ENCODE measurements at regions not wholly inside any gene's neighbourhood (a gene's known extent, or its start where the extent isn't known, plus 50 kb on each side); places are given as distances from the start of the nearest gene placed in this dataset.

DNA sequence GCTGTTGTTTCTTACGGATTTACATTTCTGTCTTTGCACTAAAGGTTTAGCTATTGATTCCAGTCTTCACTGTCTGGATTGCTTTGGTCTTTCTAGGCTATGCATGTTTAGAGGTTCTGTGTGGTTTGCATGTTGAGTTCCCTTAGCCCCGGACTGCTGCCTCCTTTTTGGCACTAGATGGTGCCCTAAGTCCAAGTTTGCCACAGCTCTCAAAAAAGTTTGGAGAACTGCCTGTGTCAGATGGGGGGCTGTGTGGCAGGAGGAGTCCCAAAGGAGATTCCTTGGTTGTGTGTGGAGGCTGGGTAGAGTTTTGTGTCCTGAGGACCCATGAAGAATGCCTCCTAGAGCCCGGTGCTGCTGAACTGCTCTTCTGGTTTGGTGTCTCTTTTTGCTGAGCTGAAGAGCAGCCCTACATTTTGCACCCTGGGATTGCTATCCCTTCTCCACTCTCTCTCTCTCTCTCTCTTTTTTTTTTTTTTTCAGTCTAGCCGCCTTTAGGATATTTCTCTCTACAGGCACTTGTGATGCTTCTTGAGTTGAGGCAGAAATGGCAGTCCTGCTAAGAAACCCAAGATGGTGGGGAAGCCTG, 74.4 kb downstream of the PTGS2 start:
- Histone ChIP-seq H3K36me3 (no peaks in the 10 kb centered on the region), H2AFZ (replicated peaks) (peak overlapping the region; percentile 90), H3K27me3 (no peaks in the 10 kb centered on the region), H3K4me2 (no peak overlapping the region), H3K4me3 (no peak overlapping the region), H3K9me3 (ENCODE audit: low read depth) (no peaks in the 10 kb centered on the region), H4K20me1 (ENCODE audit: low read depth) (no peaks in the 10 kb centered on the region), H3K79me2 (ENCODE audit: low read depth) (no peaks in the 10 kb centered on the region), H3K9ac (no peak overlapping the region), H3K27ac (no peak overlapping the region), H3F3A (ENCODE audit: low read depth) (no peaks in the 10 kb centered on the region), H3K4me1 (no peaks in the 10 kb centered on the region)
- H3K9me3 Mint-ChIP-seq, result peaks cover 3% of the 10 kb centered on the region
- TF ChIP-seq, protein P1, sequence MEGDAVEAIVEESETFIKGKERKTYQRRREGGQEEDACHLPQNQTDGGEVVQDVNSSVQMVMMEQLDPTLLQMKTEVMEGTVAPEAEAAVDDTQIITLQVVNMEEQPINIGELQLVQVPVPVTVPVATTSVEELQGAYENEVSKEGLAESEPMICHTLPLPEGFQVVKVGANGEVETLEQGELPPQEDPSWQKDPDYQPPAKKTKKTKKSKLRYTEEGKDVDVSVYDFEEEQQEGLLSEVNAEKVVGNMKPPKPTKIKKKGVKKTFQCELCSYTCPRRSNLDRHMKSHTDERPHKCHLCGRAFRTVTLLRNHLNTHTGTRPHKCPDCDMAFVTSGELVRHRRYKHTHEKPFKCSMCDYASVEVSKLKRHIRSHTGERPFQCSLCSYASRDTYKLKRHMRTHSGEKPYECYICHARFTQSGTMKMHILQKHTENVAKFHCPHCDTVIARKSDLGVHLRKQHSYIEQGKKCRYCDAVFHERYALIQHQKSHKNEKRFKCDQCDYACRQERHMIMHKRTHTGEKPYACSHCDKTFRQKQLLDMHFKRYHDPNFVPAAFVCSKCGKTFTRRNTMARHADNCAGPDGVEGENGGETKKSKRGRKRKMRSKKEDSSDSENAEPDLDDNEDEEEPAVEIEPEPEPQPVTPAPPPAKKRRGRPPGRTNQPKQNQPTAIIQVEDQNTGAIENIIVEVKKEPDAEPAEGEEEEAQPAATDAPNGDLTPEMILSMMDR (IDR thresholded peaks at IDR 0.05), result peak; percentile 84
- no peak for TF ChIP-seq EZH2 (IDR thresholded peaks at IDR 0.05)
- no peak overlapping the region for H3K4me3 Mint-ChIP-seq
- no peaks in the 10 kb centered on the region for H3K4me1 Mint-ChIP-seq
- H3K27me3 Mint-ChIP-seq (ENCODE audit: insufficient read depth, low read depth), result peaks cover 2% of the 10 kb centered on the region
- no peak overlapping the region for H3K27ac Mint-ChIP-seq
- DNase-seq (ENCODE audit: low spot score), result peak; percentile 81
- no peaks in the 10 kb centered on the region for H3K36me3 Mint-ChIP-seq

DNA sequence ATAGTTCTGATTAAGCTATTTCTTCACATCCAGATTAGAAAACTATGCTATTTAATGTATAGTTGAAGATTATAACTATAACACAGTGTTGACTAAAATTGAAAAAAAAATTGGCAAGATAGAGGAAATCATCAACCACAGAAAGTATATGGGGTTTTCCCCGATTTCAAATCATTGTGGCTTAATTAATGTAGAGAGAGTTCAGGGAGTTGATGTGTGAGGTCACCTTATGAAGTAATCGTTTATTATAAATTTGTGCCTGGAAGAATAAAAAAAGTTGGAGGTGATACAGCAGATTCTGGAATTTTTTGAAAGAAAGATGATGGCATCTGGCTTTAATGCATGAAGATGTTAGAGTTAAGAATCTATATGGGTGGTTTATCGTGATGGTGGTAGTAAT, 84.3 kb downstream of the PTGS2 start:
- Histone ChIP-seq H3K4me2 (no peak overlapping the region), H3K27ac (no peak overlapping the region), H3F3A (ENCODE audit: low read depth) (no peaks in the 10 kb centered on the region), H3K79me2 (ENCODE audit: low read depth) (no peaks in the 10 kb centered on the region), H3K9me3 (ENCODE audit: low read depth) (no peaks in the 10 kb centered on the region), H3K4me3 (no peak overlapping the region), H3K36me3 (no peaks in the 10 kb centered on the region), H3K9ac (no peak overlapping the region), H4K20me1 (ENCODE audit: low read depth) (no peaks in the 10 kb centered on the region), H2AFZ (replicated peaks) (no peak overlapping the region), H3K4me1 (no peaks in the 10 kb centered on the region), H3K27me3 (no peaks in the 10 kb centered on the region)
- DNase-seq (ENCODE audit: low spot score), result no peak
- Mint-ChIP-seq H3K36me3 (no peaks in the 10 kb centered on the region), H3K4me1 (no peaks in the 10 kb centered on the region), H3K27ac (no peak overlapping the region), H3K9me3 (peaks cover 7% of the 10 kb centered on the region), H3K27me3 (ENCODE audit: insufficient read depth, low read depth) (no peaks in the 10 kb centered on the region), H3K4me3 (no peak overlapping the region)
- no peak for TF ChIP-seq EZH2 (IDR thresholded peaks at IDR 0.05)
- TF ChIP-seq, protein P1 (IDR thresholded peaks at IDR 0.05), result no peak
- no peak for TF ChIP-seq EZH2phosphoT487 (IDR thresholded peaks at IDR 0.05)

DNA sequence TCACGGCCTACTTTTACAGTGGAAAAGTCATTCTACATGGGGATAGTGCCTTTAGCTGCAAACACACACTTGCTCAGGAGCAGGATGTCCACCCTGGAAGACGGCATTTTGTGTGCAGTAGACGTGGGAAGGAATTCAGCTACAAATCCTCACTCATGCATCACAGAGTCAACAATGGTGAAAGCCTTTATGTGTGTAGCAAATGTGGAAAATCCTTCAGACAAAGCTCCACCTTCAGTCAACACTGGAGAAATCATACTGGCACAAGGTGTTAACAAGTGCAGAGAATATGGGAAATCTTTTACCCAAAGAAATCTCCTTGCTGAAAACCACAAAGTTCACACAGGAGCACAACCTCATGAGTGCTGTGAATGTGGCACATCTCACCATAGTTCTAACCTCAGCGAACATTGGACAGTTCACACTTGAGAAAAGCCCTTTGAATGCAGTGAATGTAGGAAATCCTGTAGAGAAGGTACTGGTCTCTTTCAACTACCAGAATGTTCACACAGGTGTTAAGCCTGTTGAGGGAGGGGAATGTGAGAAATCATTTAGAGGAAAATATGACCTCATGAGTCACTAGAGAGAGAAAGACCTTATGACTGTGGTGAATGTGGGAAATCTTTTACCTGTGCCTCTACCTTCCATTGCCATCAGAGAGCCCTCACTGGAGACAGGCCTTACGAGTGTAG, 101.8 kb downstream of the PTGS2 start:
- no peaks in the 10 kb centered on the region for H3K36me3 ChIP-seq
- H3K4me1 ChIP-seq, result no peaks in the 10 kb centered on the region
- Mint-ChIP-seq H3K4me3 (no peak overlapping the region), H3K36me3 (no peaks in the 10 kb centered on the region), H3K27ac (no peak overlapping the region), H3K27me3 (ENCODE audit: insufficient read depth, low read depth) (peaks cover 2% of the 10 kb centered on the region), H3K4me1 (no peaks in the 10 kb centered on the region), H3K9me3 (peaks cover 6% of the 10 kb centered on the region)
- no peaks in the 10 kb centered on the region for H3K9me3 ChIP-seq (ENCODE audit: low read depth)
- no peak overlapping the region for H3K9ac ChIP-seq
- no peaks in the 10 kb centered on the region for H3K27me3 ChIP-seq
- no peak for DNase-seq (ENCODE audit: low spot score)
- TF ChIP-seq, protein P1 (IDR thresholded peaks at IDR 0.05), result no peak
- TF ChIP-seq EZH2phosphoT487 (IDR thresholded peaks at IDR 0.05) (no peak), EZH2 (IDR thresholded peaks at IDR 0.05) (no peak)
- no peaks in the 10 kb centered on the region for H3K79me2 ChIP-seq (ENCODE audit: low read depth)
- H3K4me2 ChIP-seq, result no peak overlapping the region
- H3K4me3 ChIP-seq, result no peak overlapping the region
- no peaks in the 10 kb centered on the region for H4K20me1 ChIP-seq (ENCODE audit: low read depth)
- no peak overlapping the region for H2AFZ ChIP-seq (replicated peaks)
- no peak overlapping the region for H3K27ac ChIP-seq
- no peaks in the 10 kb centered on the region for H3F3A ChIP-seq (ENCODE audit: low read depth)

Measured in neural progenitor cell (in vitro differentiated cells).